GM23338 (cell line): ENCODE measurements at regions not wholly inside any gene's neighbourhood (a gene's known extent, or its start where the extent isn't known, plus 50 kb on each side); places are given as distances from the start of the nearest gene placed in this dataset.
"Not testable (repeated sequence)": the region's sequence is repeated elsewhere in the genome, so short reads cannot be mapped to it uniquely, and the experiment has no call there.

Experiments
- ATAC-seq: fragments of 200-7000 bp; cut with Tn5 transposase; 3 replicates; pipeline ENCODE4 v1.9.1; 2020
- DNase-seq: peaks from one replicate; pipeline ENCODE4 v3.0.0-alpha.2; 2015; ENCODE audit warnings: low spot score
- H2AFZ ChIP-seq: fragments of 200-600 bp; sonication (generic); 2 replicates; pipeline ENCODE4 v1.8.0; 2016; ENCODE audit warnings: antibody characterized with exemption, mild to moderate bottlenecking, moderate library complexity
- H3F3A ChIP-seq: fragments of 200-600 bp; sonication (generic); replicated peaks from 2 replicates; pipeline ENCODE4 v1.8.0; 2017; ENCODE audit warnings: antibody characterized with exemption, mixed run types, low read depth
- H3K27ac ChIP-seq: fragments of 200-600 bp; sonication (generic); 2 replicates; pipeline ENCODE4 v1.6.1; 2016; ENCODE audit warnings: low read depth
- H3K27me3 ChIP-seq: fragments of 200-600 bp; sonication (generic); 2 replicates; pipeline ENCODE4 v1.8.0; 2016; ENCODE audit warnings: mild to moderate bottlenecking, mixed run types, moderate library complexity; ENCODE audit not compliant: insufficient read depth
- H3K36me3 ChIP-seq: fragments of 200-600 bp; sonication (generic); 2 replicates; pipeline ENCODE4 v1.8.0; 2016; ENCODE audit warnings: mild to moderate bottlenecking; ENCODE audit not compliant: insufficient read depth
- H3K4me1 ChIP-seq: fragments of 200-600 bp; sonication (generic); 2 replicates; pipeline ENCODE4 v1.8.0; 2016; ENCODE audit warnings: mild to moderate bottlenecking, moderate library complexity; ENCODE audit not compliant: insufficient read depth
- H3K4me2 ChIP-seq: fragments of 200-600 bp; sonication (generic); 2 replicates; pipeline ENCODE4 v1.7.1; 2017; ENCODE audit warnings: mixed run types
- H3K4me3 ChIP-seq: fragments of 200-600 bp; sonication (generic); 2 replicates; pipeline ENCODE4 v1.6.1; 2016; ENCODE audit warnings: mixed run types
- H3K79me2 ChIP-seq: fragments of 200-600 bp; sonication (generic); replicated peaks from 2 replicates; pipeline ENCODE4 v1.8.0; 2017; ENCODE audit warnings: mild to moderate bottlenecking; ENCODE audit not compliant: insufficient read depth
- H3K9me2 ChIP-seq: fragments of 200-600 bp; sonication (generic); 2 replicates; pipeline ENCODE4 v1.8.0; 2017; ENCODE audit not compliant: insufficient read depth
- H4K20me1 ChIP-seq: fragments of 200-600 bp; sonication (generic); replicated peaks from 2 replicates; pipeline ENCODE4 v1.8.0; 2017; ENCODE audit warnings: mild to moderate bottlenecking; ENCODE audit not compliant: insufficient read depth
- H3K27ac Mint-ChIP-seq: 2 replicates; pipeline ENCODE4 v1.8.0; 2020; ENCODE audit warnings: inconsistent platforms, mild to moderate bottlenecking, moderate library complexity, mixed read lengths
- H3K27me3 Mint-ChIP-seq: 3 replicates; pipeline ENCODE4 v1.8.0; 2022; ENCODE audit warnings: low read depth, mild to moderate bottlenecking, moderate library complexity, mixed read lengths, inconsistent platforms; ENCODE audit not compliant: insufficient read depth, poor library complexity
- H3K36me3 Mint-ChIP-seq: 3 replicates; pipeline ENCODE4 v1.8.0; 2021; ENCODE audit warnings: low read depth, mild to moderate bottlenecking, inconsistent platforms, moderate library complexity, mixed read lengths
- H3K4me1 Mint-ChIP-seq: 3 replicates; pipeline ENCODE4 v1.8.0; 2020; ENCODE audit warnings: mild to moderate bottlenecking, inconsistent platforms, mixed read lengths
- H3K4me3 Mint-ChIP-seq: 3 replicates; pipeline ENCODE4 v1.8.0; 2021; ENCODE audit warnings: moderate library complexity, mild to moderate bottlenecking, inconsistent platforms, mixed read lengths
- H3K9me3 Mint-ChIP-seq: 3 replicates; pipeline ENCODE4 v1.8.0; 2020; ENCODE audit warnings: moderate library complexity, mild to moderate bottlenecking, inconsistent platforms, mixed read lengths
- CREB1 ChIP-seq: fragments of 250-450 bp; sonication (Bioruptor Pico); IDR thresholded peaks from 2 replicates; pipeline ENCODE4 v1.5.0; 2020; ENCODE audit warnings: low read depth, mild to moderate bottlenecking, moderate library complexity
- EZH2phosphoT487 ChIP-seq: fragments of 200-600 bp; sonication (generic); IDR thresholded peaks from one replicate; pipeline ENCODE4 v1.8.1; 2018; ENCODE audit warnings: antibody characterized with exemption; ENCODE audit not compliant: unreplicated experiment
- JUNB ChIP-seq: IDR thresholded peaks from one replicate; pipeline ENCODE4 v1.6.1; 2016; ENCODE audit warnings: antibody characterized with exemption; ENCODE audit not compliant: unreplicated experiment
- NANOG ChIP-seq: IDR thresholded peaks from 2 replicates; pipeline ENCODE4 v1.6.1; 2016; ENCODE audit warnings: antibody characterized with exemption, borderline replicate concordance
- POLR2AphosphoS5 ChIP-seq: IDR thresholded peaks from 2 replicates; pipeline ENCODE4 v1.6.1; 2016; ENCODE audit warnings: antibody characterized with exemption, low read depth
- TF ChIP-seq, protein P1 (sequence below): fragments of 250-450 bp; sonication (Bioruptor Pico); IDR thresholded peaks from 2 replicates; pipeline ENCODE4 v1.5.0; 2020; ENCODE audit warnings: mild to moderate bottlenecking, moderate library complexity

DNA sequence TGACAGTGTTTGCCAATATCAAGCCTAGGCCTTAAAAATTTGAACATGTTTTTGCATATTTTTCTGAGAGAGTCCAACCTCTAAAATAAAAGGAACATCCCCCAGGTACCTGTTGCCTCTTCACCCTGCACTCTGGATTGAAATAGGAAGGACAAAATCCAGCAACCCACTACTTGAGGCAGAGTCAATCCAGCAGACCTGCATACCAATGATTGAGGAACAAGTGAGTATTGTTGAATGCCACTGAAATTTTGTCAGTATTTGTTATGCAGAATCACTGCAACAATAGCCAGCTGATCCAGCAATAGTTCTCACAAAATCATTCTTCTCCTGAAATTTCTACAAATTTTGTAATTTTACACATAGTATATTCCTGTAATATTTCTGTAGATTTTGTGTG lies 460.6 kb upstream of the FOXG1 start (continued):
- no peak for TF ChIP-seq NANOG

DNA sequence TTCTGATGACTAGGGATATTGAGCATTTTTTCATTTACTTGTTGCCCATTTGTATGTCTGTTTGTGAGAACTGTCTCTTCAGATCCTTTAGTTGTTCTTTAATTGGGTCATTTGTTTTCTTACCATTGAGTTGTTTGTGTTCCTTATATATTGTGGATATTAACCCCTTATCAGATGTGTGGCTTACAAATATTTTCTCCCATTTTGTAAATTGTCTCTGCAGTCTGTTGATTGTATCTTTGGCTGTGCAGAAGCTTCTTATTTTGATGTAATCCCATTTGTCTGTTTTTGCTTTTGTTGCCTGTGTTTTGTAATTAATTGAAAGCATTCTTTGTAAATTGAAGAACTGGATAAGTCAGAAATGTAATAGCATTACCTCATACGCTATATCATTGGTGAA lies 459.1 kb upstream of the FOXG1 start:
- Histone ChIP-seq H3K27ac (no peak overlapping the region), H3K4me3 (no peak overlapping the region), H4K20me1 (no peaks in the 10 kb centered on the region), H3K4me2 (no peak overlapping the region), H3K27me3 (no peaks in the 10 kb centered on the region), H3K4me1 (no peaks in the 10 kb centered on the region), H3K9me2 (no peaks in the 10 kb centered on the region), H3K36me3 (no peaks in the 10 kb centered on the region), H3F3A (no peaks in the 10 kb centered on the region), H2AFZ (no peak overlapping the region), H3K79me2 (no peaks in the 10 kb centered on the region)
- no peak overlapping the region for H3K4me3 Mint-ChIP-seq
- no peaks in the 10 kb centered on the region for H3K27me3 Mint-ChIP-seq
- no peak overlapping the region for H3K27ac Mint-ChIP-seq
- H3K36me3 Mint-ChIP-seq = no peaks in the 10 kb centered on the region
- ATAC-seq = no peak
- DNase-seq = no peak
- no peaks in the 10 kb centered on the region for H3K9me3 Mint-ChIP-seq
- H3K4me1 Mint-ChIP-seq = peaks cover 9% of the 10 kb centered on the region
- TF ChIP-seq JUNB (no peak), EZH2phosphoT487 (no peak), CREB1 (CRISPR knock-in tag) (no peak), POLR2AphosphoS5 (no peak)

DNA sequence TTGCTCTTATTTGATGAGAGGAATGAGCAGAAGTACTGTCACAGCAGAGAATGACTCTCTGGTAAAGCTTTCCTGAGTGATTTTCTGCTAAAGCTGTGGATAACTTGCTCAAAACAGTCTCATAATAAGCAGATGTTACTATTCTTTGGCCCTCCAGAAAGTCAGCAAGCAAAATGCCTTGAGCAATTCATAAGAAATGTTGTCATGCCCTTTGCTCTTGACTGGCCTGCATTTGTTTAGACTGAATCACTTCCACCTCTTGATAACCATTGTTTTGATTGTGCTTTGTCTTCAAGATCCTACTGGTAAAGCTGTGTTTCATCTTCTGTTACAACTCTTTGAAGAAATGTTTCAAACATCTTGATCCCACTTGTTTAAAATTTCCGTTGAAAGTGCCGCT lies 457.9 kb upstream of the FOXG1 start:
- Histone ChIP-seq H2AFZ (peak overlapping the region; percentile 64), H3K36me3 (no peaks in the 10 kb centered on the region), H3K27me3 (no peaks in the 10 kb centered on the region), H3K79me2 (no peaks in the 10 kb centered on the region), H3F3A (no peaks in the 10 kb centered on the region), H3K4me1 (no peaks in the 10 kb centered on the region), H3K9me2 (no peaks in the 10 kb centered on the region), H3K27ac (no peak overlapping the region), H3K4me2 (no peak overlapping the region), H4K20me1 (no peaks in the 10 kb centered on the region), H3K4me3 (no peak overlapping the region)
- DNase-seq (no peak), ATAC-seq (no peak)
- Mint-ChIP-seq H3K9me3 (no peaks in the 10 kb centered on the region), H3K4me1 (peaks cover 9% of the 10 kb centered on the region), H3K27ac (no peak overlapping the region), H3K4me3 (no peak overlapping the region), H3K27me3 (no peaks in the 10 kb centered on the region), H3K36me3 (no peaks in the 10 kb centered on the region)
- TF ChIP-seq, protein P1, sequence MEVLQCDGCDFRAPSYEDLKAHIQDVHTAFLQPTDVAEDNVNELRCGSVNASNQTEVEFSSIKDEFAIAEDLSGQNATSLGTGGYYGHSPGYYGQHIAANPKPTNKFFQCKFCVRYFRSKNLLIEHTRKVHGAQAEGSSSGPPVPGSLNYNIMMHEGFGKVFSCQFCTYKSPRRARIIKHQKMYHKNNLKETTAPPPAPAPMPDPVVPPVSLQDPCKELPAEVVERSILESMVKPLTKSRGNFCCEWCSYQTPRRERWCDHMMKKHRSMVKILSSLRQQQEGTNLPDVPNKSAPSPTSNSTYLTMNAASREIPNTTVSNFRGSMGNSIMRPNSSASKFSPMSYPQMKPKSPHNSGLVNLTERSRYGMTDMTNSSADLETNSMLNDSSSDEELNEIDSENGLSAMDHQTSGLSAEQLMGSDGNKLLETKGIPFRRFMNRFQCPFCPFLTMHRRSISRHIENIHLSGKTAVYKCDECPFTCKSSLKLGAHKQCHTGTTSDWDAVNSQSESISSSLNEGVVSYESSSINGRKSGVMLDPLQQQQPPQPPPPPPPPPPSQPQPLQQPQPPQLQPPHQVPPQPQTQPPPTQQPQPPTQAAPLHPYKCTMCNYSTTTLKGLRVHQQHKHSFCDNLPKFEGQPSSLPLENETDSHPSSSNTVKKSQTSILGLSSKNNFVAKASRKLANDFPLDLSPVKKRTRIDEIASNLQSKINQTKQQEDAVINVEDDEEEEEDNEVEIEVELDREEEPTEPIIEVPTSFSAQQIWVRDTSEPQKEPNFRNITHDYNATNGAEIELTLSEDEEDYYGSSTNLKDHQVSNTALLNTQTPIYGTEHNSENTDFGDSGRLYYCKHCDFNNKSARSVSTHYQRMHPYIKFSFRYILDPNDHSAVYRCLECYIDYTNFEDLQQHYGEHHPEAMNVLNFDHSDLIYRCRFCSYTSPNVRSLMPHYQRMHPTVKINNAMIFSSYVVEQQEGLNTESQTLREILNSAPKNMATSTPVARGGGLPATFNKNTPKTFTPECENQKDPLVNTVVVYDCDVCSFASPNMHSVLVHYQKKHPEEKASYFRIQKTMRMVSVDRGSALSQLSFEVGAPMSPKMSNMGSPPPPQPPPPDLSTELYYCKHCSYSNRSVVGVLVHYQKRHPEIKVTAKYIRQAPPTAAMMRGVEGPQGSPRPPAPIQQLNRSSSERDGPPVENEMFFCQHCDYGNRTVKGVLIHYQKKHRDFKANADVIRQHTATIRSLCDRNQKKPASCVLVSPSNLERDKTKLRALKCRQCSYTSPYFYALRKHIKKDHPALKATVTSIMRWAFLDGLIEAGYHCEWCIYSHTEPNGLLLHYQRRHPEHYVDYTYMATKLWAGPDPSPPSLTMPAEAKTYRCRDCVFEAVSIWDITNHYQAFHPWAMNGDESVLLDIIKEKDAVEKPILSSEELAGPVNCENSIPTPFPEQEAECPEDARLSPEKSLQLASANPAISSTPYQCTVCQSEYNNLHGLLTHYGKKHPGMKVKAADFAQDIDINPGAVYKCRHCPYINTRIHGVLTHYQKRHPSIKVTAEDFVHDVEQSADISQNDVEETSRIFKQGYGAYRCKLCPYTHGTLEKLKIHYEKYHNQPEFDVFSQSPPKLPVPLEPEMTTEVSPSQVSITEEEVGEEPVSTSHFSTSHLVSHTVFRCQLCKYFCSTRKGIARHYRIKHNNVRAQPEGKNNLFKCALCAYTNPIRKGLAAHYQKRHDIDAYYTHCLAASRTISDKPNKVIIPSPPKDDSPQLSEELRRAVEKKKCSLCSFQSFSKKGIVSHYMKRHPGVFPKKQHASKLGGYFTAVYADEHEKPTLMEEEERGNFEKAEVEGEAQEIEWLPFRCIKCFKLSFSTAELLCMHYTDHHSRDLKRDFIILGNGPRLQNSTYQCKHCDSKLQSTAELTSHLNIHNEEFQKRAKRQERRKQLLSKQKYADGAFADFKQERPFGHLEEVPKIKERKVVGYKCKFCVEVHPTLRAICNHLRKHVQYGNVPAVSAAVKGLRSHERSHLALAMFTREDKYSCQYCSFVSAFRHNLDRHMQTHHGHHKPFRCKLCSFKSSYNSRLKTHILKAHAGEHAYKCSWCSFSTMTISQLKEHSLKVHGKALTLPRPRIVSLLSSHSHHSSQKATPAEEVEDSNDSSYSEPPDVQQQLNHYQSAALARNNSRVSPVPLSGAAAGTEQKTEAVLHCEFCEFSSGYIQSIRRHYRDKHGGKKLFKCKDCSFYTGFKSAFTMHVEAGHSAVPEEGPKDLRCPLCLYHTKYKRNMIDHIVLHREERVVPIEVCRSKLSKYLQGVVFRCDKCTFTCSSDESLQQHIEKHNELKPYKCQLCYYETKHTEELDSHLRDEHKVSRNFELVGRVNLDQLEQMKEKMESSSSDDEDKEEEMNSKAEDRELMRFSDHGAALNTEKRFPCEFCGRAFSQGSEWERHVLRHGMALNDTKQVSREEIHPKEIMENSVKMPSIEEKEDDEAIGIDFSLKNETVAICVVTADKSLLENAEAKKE = no peak
- no peak for TF ChIP-seq POLR2AphosphoS5

DNA sequence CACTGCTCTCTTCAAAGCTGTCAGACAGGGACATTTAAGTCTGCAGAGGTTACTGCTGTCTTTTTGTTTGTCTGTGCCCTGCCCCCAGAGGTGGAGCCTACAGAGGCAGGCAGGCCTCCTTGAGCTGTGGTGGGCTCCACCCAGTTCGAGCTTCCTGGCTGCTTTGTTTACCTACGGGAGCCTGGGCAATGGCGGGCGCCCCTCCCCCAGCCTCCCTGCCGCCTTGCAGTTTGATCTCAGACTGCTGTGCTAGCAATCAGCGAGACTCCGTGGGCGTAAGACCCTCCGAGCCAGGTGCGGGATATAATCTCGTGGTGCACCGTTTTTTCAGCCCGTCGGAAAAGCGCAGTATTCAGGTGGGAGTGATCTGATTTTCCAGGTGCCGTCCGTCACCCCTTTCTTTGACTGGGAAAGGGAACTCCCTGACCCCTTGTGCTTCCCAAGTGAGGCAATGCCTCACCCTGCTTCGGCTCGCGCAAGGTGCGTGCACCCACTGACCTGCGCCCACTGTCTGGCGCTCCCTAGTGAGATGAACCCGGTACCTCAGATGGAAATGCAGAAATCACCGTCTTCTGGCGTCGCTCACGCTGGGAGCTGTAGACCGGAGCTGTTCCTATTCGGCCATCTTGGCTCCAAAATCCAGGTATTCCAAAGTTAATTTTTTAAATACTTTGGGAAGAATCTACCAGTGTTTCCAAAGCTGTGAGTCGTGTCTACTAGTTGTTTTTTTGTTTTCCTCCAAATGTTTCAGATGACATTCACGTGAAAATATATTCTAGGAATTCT lies 448.5 kb upstream of the FOXG1 start:
- not testable (repeated sequence) for H3K9me3 Mint-ChIP-seq, H3K4me3 Mint-ChIP-seq, H2AFZ ChIP-seq, H3K4me1 Mint-ChIP-seq, H3F3A ChIP-seq, H3K27ac ChIP-seq, H3K27me3 Mint-ChIP-seq, H3K4me2 ChIP-seq, H3K27ac Mint-ChIP-seq, H3K79me2 ChIP-seq, H3K9me2 ChIP-seq, H3K4me1 ChIP-seq, H3K36me3 Mint-ChIP-seq, ATAC-seq, H3K36me3 ChIP-seq, H3K27me3 ChIP-seq, DNase-seq, H4K20me1 ChIP-seq
- peak overlapping the region; percentile 36; the same call in 1 of the 2 replicates for H3K4me3 ChIP-seq
